HG02759 (cell line): ENCODE measurements at regions not wholly inside any gene's neighbourhood (a gene's known extent, or its start where the extent isn't known, plus 50 kb on each side); places are given as distances from the start of the nearest gene placed in this dataset.
"Not testable (repeated sequence)": the region's sequence is repeated elsewhere in the genome, so short reads cannot be mapped to it uniquely, and the experiment has no call there.

Source experiments
- ATAC-seq: cut with Tn5 transposase; IDR thresholded peaks from one replicate; pipeline ENCODE4 v1.9.1; 2021; ENCODE audit warnings: mild to moderate bottlenecking, moderate library complexity; ENCODE audit not compliant: unreplicated experiment

DNA sequence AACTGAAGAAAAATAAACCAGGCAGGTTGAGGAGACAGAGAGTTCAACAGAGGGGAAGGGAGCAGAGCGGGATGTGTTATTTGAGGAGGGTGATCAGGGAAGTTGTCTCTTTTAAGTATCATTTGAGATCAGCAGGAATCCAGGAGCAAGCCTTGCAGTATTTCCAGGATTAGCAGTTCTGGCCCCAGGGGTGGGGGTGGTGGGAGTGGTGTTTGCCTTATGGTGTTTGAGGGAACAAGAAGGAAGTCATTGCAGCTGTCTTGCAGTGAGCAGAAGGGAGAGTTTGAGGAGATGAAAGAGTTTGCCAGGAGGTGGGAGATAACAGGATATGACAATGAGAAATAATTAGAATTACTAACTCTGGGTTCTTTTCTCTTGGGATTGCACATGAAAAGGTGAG, 418.6 kb downstream of the NELL2 start:
- no peak for ATAC-seq

DNA sequence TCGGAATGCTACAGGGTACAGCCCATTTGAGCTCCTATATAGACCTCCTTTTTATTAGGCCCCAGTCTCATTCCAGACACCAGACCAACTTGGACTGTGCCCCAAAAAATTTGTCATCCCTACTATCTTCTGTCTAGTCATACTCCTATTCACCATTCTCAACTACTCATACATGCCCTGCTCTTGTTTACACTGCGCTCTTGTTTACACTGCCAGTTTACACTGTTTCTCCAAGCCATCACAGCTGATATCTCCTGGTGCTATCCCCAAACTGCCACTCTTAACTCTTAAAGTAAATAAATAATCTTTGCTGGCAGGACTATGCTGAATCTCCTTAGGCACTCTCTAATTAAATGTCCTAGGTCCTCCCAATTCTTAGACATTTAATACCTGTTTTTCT, 421.2 kb downstream of the NELL2 start:
- ATAC-seq: not testable (repeated sequence)

- ATAC-seq: no peak
These were observed 429.9 kb downstream of the NELL2 start for GRCh38 chr12:44446181-44446580.

GRCh38 chr12:44441155-44441554, 435.0 kb downstream of the NELL2 start:
- ATAC-seq: peak; percentile 39
